Adrenal gland (tissue), 5 donors: ENCODE measurements at regions not wholly inside any gene's neighbourhood (a gene's known extent, or its start where the extent isn't known, plus 50 kb on each side); places are given as distances from the start of the nearest gene placed in this dataset.

Source experiments
- POLR2A ChIP-seq, 2 donors: fragments of 450-650 bp; IDR thresholded peaks; one replicate each; pipeline ENCODE4 v1.6.1; 2017; ENCODE audit warnings: antibody characterized with exemption in 2 of 2, mild to moderate bottlenecking in 2 of 2, moderate library complexity in 1 of 2
- TF ChIP-seq, protein P1 (sequence below), 6 experiments: fragments of 450-650 bp in 4 of 6; fragments of 200-600 bp in 2 of 6; sonication (generic) in 1 of 6; IDR thresholded peaks; 1 replicate in 5 of 6; 2 replicates in 1 of 6; pipeline versions ENCODE4 v1.5.1 to v1.8.0; 2016 to 2021; ENCODE audit warnings: antibody characterized with exemption in 6 of 6, mild to moderate bottlenecking in 2 of 6, moderate library complexity in 1 of 6
- donor health status: DM: no; HTN: no; CAD: no.

DNA sequence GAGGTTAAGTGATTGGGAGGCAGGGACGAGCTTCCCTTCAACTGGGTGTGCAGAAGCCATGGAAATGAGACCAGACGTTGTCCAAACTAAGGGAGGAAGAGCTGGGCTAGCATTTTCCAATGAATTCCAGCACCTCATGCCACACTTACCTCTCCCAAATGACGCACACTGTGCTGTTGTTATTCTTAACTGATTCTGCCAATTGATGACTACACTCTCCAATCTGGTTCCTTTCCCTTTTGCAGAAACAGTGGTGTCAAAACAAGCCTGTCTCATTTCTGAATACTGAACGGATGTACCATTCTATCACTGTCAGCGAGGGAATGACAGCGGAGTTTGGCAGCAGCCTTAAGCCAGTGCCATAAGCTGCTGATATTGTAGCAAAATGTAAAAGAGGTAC, 380.5 kb upstream of the HNRNPA3 start:
- no peak for TF ChIP-seq POLR2A (IDR thresholded peaks at IDR 0.05)
- TF ChIP-seq, protein P1, sequence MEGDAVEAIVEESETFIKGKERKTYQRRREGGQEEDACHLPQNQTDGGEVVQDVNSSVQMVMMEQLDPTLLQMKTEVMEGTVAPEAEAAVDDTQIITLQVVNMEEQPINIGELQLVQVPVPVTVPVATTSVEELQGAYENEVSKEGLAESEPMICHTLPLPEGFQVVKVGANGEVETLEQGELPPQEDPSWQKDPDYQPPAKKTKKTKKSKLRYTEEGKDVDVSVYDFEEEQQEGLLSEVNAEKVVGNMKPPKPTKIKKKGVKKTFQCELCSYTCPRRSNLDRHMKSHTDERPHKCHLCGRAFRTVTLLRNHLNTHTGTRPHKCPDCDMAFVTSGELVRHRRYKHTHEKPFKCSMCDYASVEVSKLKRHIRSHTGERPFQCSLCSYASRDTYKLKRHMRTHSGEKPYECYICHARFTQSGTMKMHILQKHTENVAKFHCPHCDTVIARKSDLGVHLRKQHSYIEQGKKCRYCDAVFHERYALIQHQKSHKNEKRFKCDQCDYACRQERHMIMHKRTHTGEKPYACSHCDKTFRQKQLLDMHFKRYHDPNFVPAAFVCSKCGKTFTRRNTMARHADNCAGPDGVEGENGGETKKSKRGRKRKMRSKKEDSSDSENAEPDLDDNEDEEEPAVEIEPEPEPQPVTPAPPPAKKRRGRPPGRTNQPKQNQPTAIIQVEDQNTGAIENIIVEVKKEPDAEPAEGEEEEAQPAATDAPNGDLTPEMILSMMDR (IDR thresholded peaks at IDR 0.05): no peak
